HG02840 (cell line): ENCODE measurements at regions not wholly inside any gene's neighbourhood (a gene's known extent, or its start where the extent isn't known, plus 50 kb on each side); places are given as distances from the start of the nearest gene placed in this dataset.

Experiments
- ATAC-seq: cut with Tn5 transposase; IDR thresholded peaks from one replicate; pipeline ENCODE4 v1.9.1; 2021; ENCODE audit warnings: mild to moderate bottlenecking, moderate library complexity, moderate number of reproducible peaks; ENCODE audit not compliant: unreplicated experiment, low FRiP score

GRCh38 chr10:44203535-44203934 is 181.4 kb downstream of the CXCL12 start:
- ATAC-seq = no peak

- ATAC-seq = no peak
These were observed 181.9 kb downstream of the CXCL12 start for GRCh38 chr10:44202952-44203351.

GRCh38 chr10:44201656-44202055 is 183.2 kb downstream of the CXCL12 start:
- ATAC-seq = no peak

- ATAC-seq = no peak
These were observed 183.9 kb downstream of the CXCL12 start for GRCh38 chr10:44201011-44201410.

- ATAC-seq = no peak
These were observed 184.8 kb downstream of the CXCL12 start for GRCh38 chr10:44199991-44200655.

GRCh38 chr10:44199267-44199666 is 185.6 kb downstream of the CXCL12 start:
- ATAC-seq = no peak

- no peak for ATAC-seq
These were observed 186.2 kb downstream of the CXCL12 start for GRCh38 chr10:44198780-44199097.

GRCh38 chr10:44198096-44198779 is 186.7 kb downstream of the CXCL12 start:
- no peak for ATAC-seq

GRCh38 chr10:44197646-44198045 is 187.3 kb downstream of the CXCL12 start:
- ATAC-seq = no peak

- ATAC-seq = no peak
These were observed 188.6 kb downstream of the CXCL12 start for GRCh38 chr10:44196336-44196735.

- no peak for ATAC-seq
These were observed 188.9 kb downstream of the CXCL12 start for GRCh38 chr10:44196008-44196320.

GRCh38 chr10:44195112-44196007 is 189.5 kb downstream of the CXCL12 start:
- ATAC-seq = no peak

GRCh38 chr10:44194435-44194834 is 190.5 kb downstream of the CXCL12 start:
- no peak for ATAC-seq

- no peak for ATAC-seq
These were observed 191.2 kb downstream of the CXCL12 start for GRCh38 chr10:44193567-44194220.

GRCh38 chr10:44193166-44193565 is 191.7 kb downstream of the CXCL12 start:
- ATAC-seq = no peak

- ATAC-seq = no peak
These were observed 192.5 kb downstream of the CXCL12 start for GRCh38 chr10:44192435-44192834.

GRCh38 chr10:44190541-44190940 is 194.4 kb downstream of the CXCL12 start:
- no peak for ATAC-seq

GRCh38 chr10:44186821-44187220 is 198.1 kb downstream of the CXCL12 start:
- no peak for ATAC-seq

- ATAC-seq = no peak
These were observed 198.7 kb downstream of the CXCL12 start for GRCh38 chr10:44186150-44186549.

GRCh38 chr10:44185315-44185666 is 199.6 kb downstream of the CXCL12 start:
- no peak for ATAC-seq

- no peak for ATAC-seq
These were observed 200.1 kb downstream of the CXCL12 start for GRCh38 chr10:44184633-44185314.
